B cell (primary cell): ENCODE measurements at regions not wholly inside any gene's neighbourhood (a gene's known extent, or its start where the extent isn't known, plus 50 kb on each side); places are given as distances from the start of the nearest gene placed in this dataset.

Experiments
- ATAC-seq: fragments of 200-7000 bp; cut with Tn5 transposase; one replicate; pipeline ENCODE4 v1.10.0; 2021; ENCODE audit warnings: low read depth, mild to moderate bottlenecking, moderate number of reproducible peaks, moderate library complexity
- CTCF ChIA-PET: fragments of 350-600 bp; sonication (Branson Sonifier 250); formaldehyde crosslinking; loops from one replicate; lab custom pipeline; 2021; ENCODE audit warnings: antibody characterized with exemption, inconsistent platforms; lab: Charles Lee
- POLR2A ChIA-PET: fragments of 350-600 bp; sonication (Branson Sonifier 250); formaldehyde crosslinking; loops from one replicate; lab custom pipeline; 2021; ENCODE audit warnings: antibody characterized with exemption; lab: Charles Lee
- DNase-seq: peaks from one replicate; pipeline ENCODE4 v3.0.0; 2013
- H2AFZ ChIP-seq: 2 replicates; pipeline ENCODE4 v1.6.1; 2012; ENCODE audit warnings: mild to moderate bottlenecking, low read depth, low read length; ENCODE audit not compliant: insufficient read depth, poor library complexity, severe bottlenecking
- H3K27ac ChIP-seq, 2 donors: 1 replicate in 1 of 2; 2 replicates in 1 of 2; pipeline ENCODE4 v1.5.1; 2012 to 2013; ENCODE audit warnings: low read length in 2 of 2, mild to moderate bottlenecking in 2 of 2, moderate library complexity in 1 of 2
- H3K27me3 ChIP-seq, 4 experiments: fragments of 200-600 bp in 1 of 4; sonication (generic) in 1 of 4; replicated peaks in 1 of 4; 1 replicate in 2 of 4; 2 replicates in 2 of 4; pipeline versions ENCODE4 v1.6.1 to v1.7.0; 2013 to 2016; ENCODE audit warnings: low read length in 3 of 4, mild to moderate bottlenecking in 2 of 4, mixed read lengths in 1 of 4, moderate library complexity in 1 of 4; ENCODE audit not compliant: insufficient read depth in 4 of 4, control insufficient read depth in 3 of 4; ENCODE audit errors: control extremely low read depth in 1 of 4
- H3K36me3 ChIP-seq, 2 experiments: replicated peaks in 1 of 2; 1 replicate in 1 of 2; 2 replicates in 1 of 2; pipeline versions ENCODE4 v1.6.1 to v1.7.1; 2013; ENCODE audit warnings: low read length in 1 of 2; ENCODE audit not compliant: insufficient read depth in 2 of 2, control insufficient read depth in 1 of 2; ENCODE audit errors: control extremely low read depth in 1 of 2, extremely low read depth in 1 of 2
- H3K4me1 ChIP-seq, 2 donors: fragments of 200-600 bp in 1 of 2; sonication (generic) in 1 of 2; 1 replicate in 1 of 2; 2 replicates in 1 of 2; pipeline versions ENCODE4 v1.5.1 to v1.6.1; 2013 to 2017; ENCODE audit warnings: low read length in 2 of 2; ENCODE audit not compliant: control insufficient read depth in 2 of 2, insufficient read depth in 2 of 2
- H3K4me2 ChIP-seq: replicated peaks from 2 replicates; pipeline ENCODE3; 2012; ENCODE audit warnings: mild to moderate bottlenecking, low read depth, low read length; ENCODE audit not compliant: poor library complexity, severe bottlenecking
- H3K4me3 ChIP-seq, 5 experiments: fragments of 200-600 bp in 1 of 5; sonication (generic) in 1 of 5; 1 replicate in 3 of 5; 2 replicates in 2 of 5; pipeline versions ENCODE4 v1.5.1 to v1.7.0; 2011 to 2016; ENCODE audit warnings: low read length in 4 of 5, mild to moderate bottlenecking in 4 of 5, low read depth in 2 of 5, control low read depth in 1 of 5, moderate library complexity in 1 of 5; ENCODE audit not compliant: insufficient read depth in 1 of 5; ENCODE audit errors: control extremely low read depth in 1 of 5, extremely low read depth in 1 of 5
- H3K79me2 ChIP-seq: fragments of 200-600 bp; sonication (generic); one replicate; pipeline ENCODE4 v1.6.0; 2016; ENCODE audit warnings: low read length; ENCODE audit not compliant: control insufficient read depth, insufficient read depth
- H3K9ac ChIP-seq: fragments of 200-600 bp; sonication (generic); 2 replicates; pipeline ENCODE4 v1.6.1; 2017; ENCODE audit warnings: mild to moderate bottlenecking, low read length, moderate library complexity
- H3K9me3 ChIP-seq, 3 donors: one replicate each; pipeline versions ENCODE4 v1.6.1 to v1.7.1; 2013; ENCODE audit warnings: low read length in 2 of 3; ENCODE audit not compliant: control insufficient read depth in 2 of 3, insufficient read depth in 1 of 3; ENCODE audit errors: control extremely low read depth in 1 of 3
- H4K20me1 ChIP-seq: 2 replicates; pipeline ENCODE4 v1.6.0; 2012; ENCODE audit warnings: mild to moderate bottlenecking, low read length; ENCODE audit not compliant: insufficient read depth, control insufficient read depth, poor library complexity, severe bottlenecking
- H3K27ac Mint-ChIP-seq: one replicate; pipeline ENCODE4 v1.8.0; 2021; ENCODE audit warnings: mixed read lengths
- H3K27me3 Mint-ChIP-seq: one replicate; pipeline ENCODE4 v1.8.0; 2021; ENCODE audit warnings: mixed read lengths
- H3K4me1 Mint-ChIP-seq: one replicate; pipeline ENCODE4 v1.8.0; 2021; ENCODE audit warnings: mixed read lengths
- H3K4me3 Mint-ChIP-seq: one replicate; pipeline ENCODE4 v1.8.0; 2021; ENCODE audit warnings: mixed read lengths
- H3K9me3 Mint-ChIP-seq: one replicate; pipeline ENCODE4 v1.8.0; 2022; ENCODE audit warnings: mixed read lengths; ENCODE audit not compliant: insufficient read depth
- CTCF ChIP-seq: fragments of 200-600 bp; IDR thresholded peaks from one replicate; pipeline ENCODE4 v1.8.0; 2022; ENCODE audit warnings: antibody characterized with exemption, mild to moderate bottlenecking
- EZH2 ChIP-seq: IDR thresholded peaks from 2 replicates; pipeline ENCODE4 v1.6.1; 2012; ENCODE audit warnings: borderline replicate concordance, low read depth, mild to moderate bottlenecking, moderate library complexity, low read length; ENCODE audit not compliant: insufficient read depth, poor library complexity, severe bottlenecking
- WGBS: methylation state at CpG from one replicate; pipeline ENCODE4 v1.1.5; 2013; ENCODE audit warnings: missing lambda C conversion rate; ENCODE audit not compliant: insufficient coverage; 5-methylcytosine and 5-hydroxymethylcytosine counted together
- intact Hi-C: fragments of 100-400 bp; cut with micrococcal nuclease; formaldehyde crosslinking; loops from one replicate; pipeline ENCODE4 v1.10.0; 2022

- Histone ChIP-seq H3K4me2 (no peak overlapping the region), H3K27ac (no peak overlapping the region), H3K27me3 (no peaks in the 10 kb centered on the region), H3K36me3 (no peaks in the 10 kb centered on the region), H3K4me1 (no peaks in the 10 kb centered on the region), H3K9ac (no peak overlapping the region), H2AFZ (no peak overlapping the region), H3K9me3 (no peaks in the 10 kb centered on the region), H3K4me3 (no peak overlapping the region), H3K79me2 (no peaks in the 10 kb centered on the region), H4K20me1 (no peaks in the 10 kb centered on the region)
- DNase-seq, result no peak
- H3K4me1 Mint-ChIP-seq, result no peaks in the 10 kb centered on the region
- H3K9me3 Mint-ChIP-seq, result no peaks in the 10 kb centered on the region
- CTCF ChIA-PET, result no interaction called here
- no CpG with 5 or more reads among the region's 4 CpGs for WGBS
- TF ChIP-seq EZH2 (no peak), CTCF (no peak)
- H3K27ac Mint-ChIP-seq, result no peak overlapping the region
- H3K27me3 Mint-ChIP-seq, result no peaks in the 10 kb centered on the region
- POLR2A ChIA-PET, result no interaction called here
- intact Hi-C loops, result no loop called here
- no peak overlapping the region for H3K4me3 Mint-ChIP-seq
- ATAC-seq, result no peak
Measured at GRCh38 chr13:37179645-37180044, 74.2 kb upstream of the CSNK1A1L start.

- no peaks in the 10 kb centered on the region for H3K79me2 ChIP-seq
- no peaks in the 10 kb centered on the region for H3K36me3 ChIP-seq
- H3K9me3 ChIP-seq, result no peaks in the 10 kb centered on the region
- Mint-ChIP-seq H3K27ac (no peak overlapping the region), H3K9me3 (no peaks in the 10 kb centered on the region), H3K27me3 (no peaks in the 10 kb centered on the region), H3K4me3 (no peak overlapping the region), H3K4me1 (no peaks in the 10 kb centered on the region)
- POLR2A ChIA-PET, result no interaction called here
- H3K27me3 ChIP-seq, result no peaks in the 10 kb centered on the region
- H3K4me2 ChIP-seq, result no peak overlapping the region
- intact Hi-C loops, result no loop called here
- DNase-seq (no peak), ATAC-seq (no peak)
- no peak overlapping the region for H2AFZ ChIP-seq
- no peak for TF ChIP-seq CTCF
- TF ChIP-seq EZH2, result no peak
- H3K4me3 ChIP-seq, result no peak overlapping the region
- CTCF ChIA-PET, result no interaction called here
- H3K27ac ChIP-seq, result no peak overlapping the region
- 100% methylated on average over 1 of the region's 3 CpGs for WGBS
- H3K4me1 ChIP-seq, result no peaks in the 10 kb centered on the region
- H3K9ac ChIP-seq, result no peak overlapping the region
- no peaks in the 10 kb centered on the region for H4K20me1 ChIP-seq
Measured at GRCh38 chr13:37177125-37177524, 71.7 kb upstream of the CSNK1A1L start.
